H1 (cell line): ENCODE measurements at regions not wholly inside any gene's neighbourhood (a gene's known extent, or its start where the extent isn't known, plus 50 kb on each side); places are given as distances from the start of the nearest gene placed in this dataset.

Experiments used
- ASH2L ChIP-seq: fragments of 200-600, 300-600 bp; sonication (generic); IDR thresholded peaks from one replicate; pipeline ENCODE4 v1.7.1; 2017; ENCODE audit warnings: low read length

GRCh38 chr4:20341134-20341738 lies 89.5 kb downstream of the SLIT2 start (continued):
- TF ChIP-seq ASH2L: no peak
- TF ChIP-seq, all 59 proteins: peak for 0
